ENCODE measurements at regions not wholly inside any gene's neighbourhood (a gene's known extent, or its start where the extent isn't known, plus 50 kb on each side); places are given as distances from the start of the nearest gene placed in this dataset.

DNA sequence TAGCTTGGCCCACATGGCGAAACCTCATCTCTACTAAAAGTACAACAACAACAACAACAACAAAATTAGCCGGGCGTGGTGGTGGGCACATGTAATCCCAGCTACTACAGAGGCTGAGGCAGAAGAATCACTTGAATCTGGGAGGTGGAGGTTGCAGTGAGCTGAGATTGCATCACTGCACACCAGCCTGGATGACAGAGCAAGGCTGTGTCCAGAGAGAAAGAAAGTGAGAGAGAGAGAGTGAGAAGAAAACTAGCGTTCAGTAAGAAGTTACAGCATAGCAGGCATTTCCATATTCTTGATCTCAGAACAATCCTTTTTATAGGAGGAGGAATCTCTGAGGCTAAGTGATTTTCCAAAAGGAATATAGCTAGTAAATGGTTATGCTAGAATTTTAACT, 1076.1 kb downstream of the AGBL1 start:
- no peak for TF ChIP-seq CHD1 (IDR thresholded peaks at IDR 0.05; ENCODE audit: low read depth, low read length)
- no peak for TF ChIP-seq POLR2A (IDR thresholded peaks at IDR 0.05; ENCODE audit: low read depth, low read length)
- TF ChIP-seq, protein P1, sequence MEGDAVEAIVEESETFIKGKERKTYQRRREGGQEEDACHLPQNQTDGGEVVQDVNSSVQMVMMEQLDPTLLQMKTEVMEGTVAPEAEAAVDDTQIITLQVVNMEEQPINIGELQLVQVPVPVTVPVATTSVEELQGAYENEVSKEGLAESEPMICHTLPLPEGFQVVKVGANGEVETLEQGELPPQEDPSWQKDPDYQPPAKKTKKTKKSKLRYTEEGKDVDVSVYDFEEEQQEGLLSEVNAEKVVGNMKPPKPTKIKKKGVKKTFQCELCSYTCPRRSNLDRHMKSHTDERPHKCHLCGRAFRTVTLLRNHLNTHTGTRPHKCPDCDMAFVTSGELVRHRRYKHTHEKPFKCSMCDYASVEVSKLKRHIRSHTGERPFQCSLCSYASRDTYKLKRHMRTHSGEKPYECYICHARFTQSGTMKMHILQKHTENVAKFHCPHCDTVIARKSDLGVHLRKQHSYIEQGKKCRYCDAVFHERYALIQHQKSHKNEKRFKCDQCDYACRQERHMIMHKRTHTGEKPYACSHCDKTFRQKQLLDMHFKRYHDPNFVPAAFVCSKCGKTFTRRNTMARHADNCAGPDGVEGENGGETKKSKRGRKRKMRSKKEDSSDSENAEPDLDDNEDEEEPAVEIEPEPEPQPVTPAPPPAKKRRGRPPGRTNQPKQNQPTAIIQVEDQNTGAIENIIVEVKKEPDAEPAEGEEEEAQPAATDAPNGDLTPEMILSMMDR (conservative IDR thresholded peaks at IDR 0.05; ENCODE audit: low read depth, low read length), result no peak
- TF ChIP-seq FOS (IDR thresholded peaks at IDR 0.05; ENCODE audit: low read depth, low read length), result no peak
- TF ChIP-seq, protein P2, sequence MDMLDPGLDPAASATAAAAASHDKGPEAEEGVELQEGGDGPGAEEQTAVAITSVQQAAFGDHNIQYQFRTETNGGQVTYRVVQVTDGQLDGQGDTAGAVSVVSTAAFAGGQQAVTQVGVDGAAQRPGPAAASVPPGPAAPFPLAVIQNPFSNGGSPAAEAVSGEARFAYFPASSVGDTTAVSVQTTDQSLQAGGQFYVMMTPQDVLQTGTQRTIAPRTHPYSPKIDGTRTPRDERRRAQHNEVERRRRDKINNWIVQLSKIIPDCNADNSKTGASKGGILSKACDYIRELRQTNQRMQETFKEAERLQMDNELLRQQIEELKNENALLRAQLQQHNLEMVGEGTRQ (IDR thresholded peaks at IDR 0.05; ENCODE audit: low read depth, low read length), result no peak
- no peak for TF ChIP-seq RAD21 (IDR thresholded peaks at IDR 0.05; ENCODE audit: low read length)
- TF ChIP-seq RFX5 (IDR thresholded peaks at IDR 0.05; ENCODE audit: low read depth, low read length), result no peak
- no peak for TF ChIP-seq NFE2L2 (IDR thresholded peaks at IDR 0.05; ENCODE audit: low read depth, low read length)
- no peak for TF ChIP-seq CEBPB (IDR thresholded peaks at IDR 0.05; ENCODE audit: low read depth, low read length)
- no peak for TF ChIP-seq RCOR1 (IDR thresholded peaks at IDR 0.05; ENCODE audit: insufficient replicate concordance, low read length)
- no peak for TF ChIP-seq MXI1 (IDR thresholded peaks at IDR 0.05; ENCODE audit: borderline replicate concordance, low read depth, low read length)
- TF ChIP-seq MAFK (IDR thresholded peaks at IDR 0.05; ENCODE audit: low read depth, low read length), result no peak
- TF ChIP-seq BHLHE40 (IDR thresholded peaks at IDR 0.05; ENCODE audit: low read depth, low read length), result no peak
- TF ChIP-seq MAZ (IDR thresholded peaks at IDR 0.05; ENCODE audit: borderline replicate concordance, low read depth, low read length), result no peak
